ENCODE measurements at regions not wholly inside any gene's neighbourhood (a gene's known extent, or its start where the extent isn't known, plus 50 kb on each side); places are given as distances from the start of the nearest gene placed in this dataset.

- TF ChIP-seq ONECUT2 (CRISPR knock-in tag; IDR thresholded peaks at IDR 0.05), result peak; percentile 61; the same call in 1 of the 2 replicates
- TF ChIP-seq TARDBP (CRISPR knock-in tag; IDR thresholded peaks at IDR 0.05), result peak; percentile 92
- peak; percentile 76; the same call in 1 of the 2 replicates for TF ChIP-seq ARNT2 (CRISPR knock-in tag; IDR thresholded peaks at IDR 0.05; ENCODE audit: low read depth)
- TF ChIP-seq GZF1 (CRISPR knock-in tag; IDR thresholded peaks at IDR 0.05), result no peak
- TF ChIP-seq ZNF770 (CRISPR knock-in tag; IDR thresholded peaks at IDR 0.05), result peak; percentile 51; the same call in 1 of the 2 replicates
- peak; percentile 87; the same call in 1 of the 2 replicates for TF ChIP-seq ZFP36L1 (CRISPR knock-in tag; IDR thresholded peaks at IDR 0.05)
- TF ChIP-seq CBX1 (IDR thresholded peaks at IDR 0.05; ENCODE audit: low read depth), result no peak
- no peak for TF ChIP-seq CERS6 (CRISPR knock-in tag; IDR thresholded peaks at IDR 0.05)
- peak; percentile 94 for TF ChIP-seq SAP130 (CRISPR knock-in tag; IDR thresholded peaks at IDR 0.05; ENCODE audit: low read depth)
- no peak for TF ChIP-seq ZNF639 (CRISPR knock-in tag; conservative IDR thresholded peaks at IDR 0.05)
- TF ChIP-seq ZNF674 (CRISPR knock-in tag; IDR thresholded peaks at IDR 0.05; ENCODE audit: low read depth), result no peak
- 0 out of 2 replicates have a peak, but pooled peaks have one; percentile 27 for TF ChIP-seq ZNF710 (CRISPR knock-in tag; IDR thresholded peaks at IDR 0.05; ENCODE audit: borderline replicate concordance)
- TF ChIP-seq TBX2 (CRISPR knock-in tag; IDR thresholded peaks at IDR 0.05; ENCODE audit: borderline replicate concordance), result peak; percentile 92
- no peak for TF ChIP-seq ELK4 (CRISPR knock-in tag; IDR thresholded peaks at IDR 0.05; ENCODE audit: borderline replicate concordance)
- TF ChIP-seq ZNF414 (CRISPR knock-in tag; IDR thresholded peaks at IDR 0.05), result peak; percentile 83
- peak; percentile 72 for TF ChIP-seq ATF3 (CRISPR knock-in tag; IDR thresholded peaks at IDR 0.05)
- no peak; the same call in 1 of the 2 replicates for TF ChIP-seq ZNF143 (CRISPR knock-in tag; IDR thresholded peaks at IDR 0.05)
- no peak for TF ChIP-seq ZFP41 (CRISPR knock-in tag; IDR thresholded peaks at IDR 0.05; ENCODE audit: borderline replicate concordance)
- peak; percentile 53; the same call in 1 of the 2 replicates for TF ChIP-seq ZMYM2 (CRISPR knock-in tag; IDR thresholded peaks at IDR 0.05)
- 0 out of 2 replicates have a peak, but pooled peaks have one; percentile 34 for TF ChIP-seq PHF20 (CRISPR knock-in tag; IDR thresholded peaks at IDR 0.05)
- TF ChIP-seq ATRX (CRISPR knock-in tag; IDR thresholded peaks at IDR 0.05; ENCODE audit: borderline replicate concordance), result no peak
These were observed 164.6 kb downstream of the PLPP3 start (continued) for GRCh38 chr1:56414728-56415224.
